ENCODE measurements at regions not wholly inside any gene's neighbourhood (a gene's known extent, or its start where the extent isn't known, plus 50 kb on each side); places are given as distances from the start of the nearest gene placed in this dataset.

GRCh38 chr13:90374168-90374567, 973.3 kb upstream of the MIR17HG start (continued):
- TF ChIP-seq AFF4 (CRISPR knock-in tag; IDR thresholded peaks at IDR 0.05; ENCODE audit: borderline replicate concordance) (no peak), USF2 (CRISPR knock-in tag; IDR thresholded peaks at IDR 0.05) (no peak), STAT6 (CRISPR knock-in tag; conservative IDR thresholded peaks at IDR 0.05; ENCODE audit: low read depth) (no peak), E2F5 (CRISPR knock-in tag; IDR thresholded peaks at IDR 0.05) (no peak), TEAD4 (CRISPR knock-in tag; IDR thresholded peaks at IDR 0.05) (no peak)

- H3K27me3 Mint-ChIP-seq (ENCODE audit: low read depth): no peaks in the 10 kb centered on the region
- DNase-seq (ENCODE audit: low spot score) (no peak), ATAC-seq (no peak)
- H3K4me1 Mint-ChIP-seq: no peaks in the 10 kb centered on the region
- H3K36me3 Mint-ChIP-seq: no peaks in the 10 kb centered on the region
- H3K9me3 Mint-ChIP-seq: peaks cover 9% of the 10 kb centered on the region
- H3K4me3 Mint-ChIP-seq: no peak overlapping the region
- POLR2A ChIA-PET: no interaction called here
- no peak overlapping the region for H3K27ac Mint-ChIP-seq
- no peak for TF ChIP-seq IRF2 (CRISPR knock-in tag; IDR thresholded peaks at IDR 0.05; ENCODE audit: borderline replicate concordance, low read depth)
- no peak for TF ChIP-seq FOXP4 (CRISPR knock-in tag; IDR thresholded peaks at IDR 0.05)
- TF ChIP-seq ATF3 (CRISPR knock-in tag; conservative IDR thresholded peaks at IDR 0.05): no peak
- TF ChIP-seq ELF4 (CRISPR knock-in tag; IDR thresholded peaks at IDR 0.05; ENCODE audit: low read depth): no peak
- no peak for TF ChIP-seq OVOL2 (CRISPR knock-in tag; IDR thresholded peaks at IDR 0.05; ENCODE audit: borderline replicate concordance)
- CTCF ChIA-PET: no interaction called here
Observed at GRCh38 chr13:90375851-90376250, 971.6 kb upstream of the MIR17HG start.

- ATAC-seq (no peak), DNase-seq (ENCODE audit: low spot score) (no peak)
- H3K36me3 Mint-ChIP-seq: no peaks in the 10 kb centered on the region
- no peak overlapping the region for H3K4me3 Mint-ChIP-seq
- no peak for TF ChIP-seq E2F5 (CRISPR knock-in tag; IDR thresholded peaks at IDR 0.05)
- no peak for TF ChIP-seq ETV6 (CRISPR knock-in tag; IDR thresholded peaks at IDR 0.05)
- TF ChIP-seq USF1 (CRISPR knock-in tag; IDR thresholded peaks at IDR 0.05): no peak
- no peak for TF ChIP-seq ZNF671 (CRISPR knock-in tag; IDR thresholded peaks at IDR 0.05)
- TF ChIP-seq IRF1 (CRISPR knock-in tag; IDR thresholded peaks at IDR 0.05): no peak
- H3K27me3 Mint-ChIP-seq (ENCODE audit: low read depth): no peaks in the 10 kb centered on the region
- POLR2A ChIA-PET: no interaction called here
- H3K9me3 Mint-ChIP-seq: peaks cover 4% of the 10 kb centered on the region
- no peaks in the 10 kb centered on the region for H3K4me1 Mint-ChIP-seq
- CTCF ChIA-PET: no interaction called here
- H3K27ac Mint-ChIP-seq: no peak overlapping the region
Observed at GRCh38 chr13:90382425-90382824, 965.1 kb upstream of the MIR17HG start.
